HG03521 (cell line): ENCODE measurements at regions not wholly inside any gene's neighbourhood (a gene's known extent, or its start where the extent isn't known, plus 50 kb on each side); places are given as distances from the start of the nearest gene placed in this dataset.
"Not testable (repeated sequence)": the region's sequence is repeated elsewhere in the genome, so short reads cannot be mapped to it uniquely, and the experiment has no call there.

ENCODE experiments used
- ATAC-seq: cut with Tn5 transposase; IDR thresholded peaks from one replicate; pipeline ENCODE4 v1.9.1; 2021; ENCODE audit warnings: mild to moderate bottlenecking, moderate library complexity; ENCODE audit not compliant: unreplicated experiment

- ATAC-seq, result no peak
These were observed 73.9 kb downstream of the LSM3 start for GRCh38 chr3:14252321-14253021.

DNA sequence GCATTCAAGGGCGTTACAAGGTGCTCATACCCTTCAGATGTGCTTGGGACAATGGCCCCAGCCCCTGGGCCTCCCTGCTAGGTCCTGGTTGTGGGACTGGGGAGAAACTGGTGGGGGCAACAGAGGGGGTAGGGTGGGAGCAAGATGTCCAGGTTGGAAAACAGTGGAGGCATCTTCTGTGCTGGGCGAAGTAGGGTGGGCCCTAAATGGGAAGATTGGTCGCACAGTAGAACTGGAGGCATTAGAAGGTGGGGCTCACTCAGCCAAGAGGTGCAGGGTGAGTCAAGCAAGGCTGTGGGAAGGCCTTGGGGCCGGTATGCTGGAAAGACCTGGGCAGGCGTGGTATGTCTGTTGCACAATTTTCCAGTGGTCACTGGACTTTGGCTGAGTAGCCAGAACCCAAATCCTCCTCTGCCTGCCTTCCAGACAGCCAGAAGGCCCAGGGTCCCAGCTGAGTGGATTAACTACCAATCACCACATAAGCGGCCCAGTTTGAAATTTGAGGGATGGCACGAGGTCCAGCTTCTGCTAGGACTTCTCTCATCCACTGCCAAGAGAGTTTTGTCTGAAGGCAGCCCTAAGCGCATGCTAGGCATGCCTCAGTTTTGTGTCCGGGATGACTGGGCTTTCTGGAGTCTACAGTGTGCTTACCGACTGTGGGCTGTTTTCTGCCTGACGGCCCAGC lies 74.5 kb downstream of the LSM3 start:
- ATAC-seq, result no peak

GRCh38 chr3:14253707-14254382 lies 75.2 kb downstream of the LSM3 start:
- no peak for ATAC-seq

- ATAC-seq, result no peak
These were observed 76.4 kb downstream of the LSM3 start for GRCh38 chr3:14254812-14255702.

- ATAC-seq, result no peak
These were observed 77.4 kb downstream of the LSM3 start for GRCh38 chr3:14256046-14256445.

DNA sequence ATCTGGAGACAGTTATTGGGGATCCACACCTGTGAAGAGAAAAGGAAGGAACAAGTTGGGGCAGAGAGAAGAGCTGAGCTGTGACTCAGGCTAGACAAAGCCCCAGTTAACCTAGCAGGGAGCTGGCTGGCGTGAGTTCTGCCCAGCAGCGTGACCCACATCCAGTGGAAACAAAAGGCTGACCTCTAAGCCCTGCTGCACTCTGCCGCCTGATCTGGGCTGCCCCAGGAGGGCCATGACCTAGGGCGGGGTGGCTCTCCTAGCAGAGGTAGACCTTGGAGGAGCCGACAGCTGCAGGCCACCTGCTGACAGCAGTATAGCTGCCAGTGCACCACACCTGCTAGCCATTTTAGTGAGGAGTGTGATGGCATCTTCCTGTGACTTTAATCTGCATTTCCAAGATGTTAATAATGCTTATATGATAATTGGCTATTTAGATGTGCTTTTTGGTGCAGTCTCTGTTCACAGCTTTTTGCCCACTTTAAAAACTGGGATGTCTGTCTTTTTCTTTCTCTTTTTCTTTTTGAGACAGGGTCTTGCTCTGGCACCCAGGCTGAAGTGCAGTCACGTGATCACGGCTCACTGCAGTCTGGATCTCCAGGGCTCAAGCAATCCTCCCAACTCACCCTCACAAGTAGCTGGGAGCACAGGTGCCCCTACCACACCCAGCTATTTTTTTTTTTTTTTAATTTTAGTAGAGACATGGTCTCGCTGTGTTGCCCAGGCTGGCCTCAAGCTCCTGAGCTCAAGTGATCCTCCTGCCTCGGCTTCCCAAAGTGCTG lies 78.1 kb downstream of the LSM3 start:
- ATAC-seq, result no peak

GRCh38 chr3:14258906-14259904 lies 80.6 kb downstream of the LSM3 start:
- ATAC-seq, result no peak

GRCh38 chr3:14260463-14260862 lies 81.8 kb downstream of the LSM3 start:
- ATAC-seq, result no peak

- ATAC-seq, result no peak
These were observed 82.6 kb downstream of the LSM3 start for GRCh38 chr3:14261229-14261628.

- no peak for ATAC-seq
These were observed 83.6 kb downstream of the LSM3 start for GRCh38 chr3:14262212-14262611.

GRCh38 chr3:14262867-14263266 lies 84.2 kb downstream of the LSM3 start:
- no peak for ATAC-seq

DNA sequence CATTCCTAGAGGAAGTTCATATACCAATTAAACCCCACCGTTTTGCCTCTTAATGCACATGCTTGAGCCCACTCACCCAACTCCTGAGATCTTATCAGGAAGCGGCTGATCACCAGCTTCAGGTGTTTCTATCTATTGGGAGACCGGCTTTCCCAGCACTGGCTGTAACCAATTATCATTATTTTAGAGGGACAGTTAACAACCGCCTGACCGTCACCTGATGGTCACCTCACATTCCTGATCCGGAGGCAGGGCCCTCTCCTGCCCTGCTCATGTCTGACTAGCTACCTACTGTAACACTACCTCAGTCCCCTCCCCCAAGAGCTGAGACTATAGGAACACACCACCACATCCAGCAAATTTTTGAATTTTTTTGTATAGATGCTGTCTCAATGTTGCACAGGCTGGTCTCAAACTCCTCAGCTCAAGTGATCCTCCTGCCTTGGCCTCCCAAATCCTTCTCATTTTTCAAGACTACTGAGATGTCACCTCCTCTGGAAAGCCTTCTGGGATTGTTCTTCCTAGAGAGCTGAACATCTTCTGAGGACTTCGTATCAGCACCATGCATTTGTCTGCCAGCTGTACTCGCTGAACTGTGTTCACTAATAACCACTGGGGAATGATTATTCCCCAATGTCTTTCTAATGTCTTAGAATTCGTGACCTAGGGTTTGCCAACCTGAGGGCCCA lies 84.8 kb downstream of the LSM3 start:
- no peak for ATAC-seq

DNA sequence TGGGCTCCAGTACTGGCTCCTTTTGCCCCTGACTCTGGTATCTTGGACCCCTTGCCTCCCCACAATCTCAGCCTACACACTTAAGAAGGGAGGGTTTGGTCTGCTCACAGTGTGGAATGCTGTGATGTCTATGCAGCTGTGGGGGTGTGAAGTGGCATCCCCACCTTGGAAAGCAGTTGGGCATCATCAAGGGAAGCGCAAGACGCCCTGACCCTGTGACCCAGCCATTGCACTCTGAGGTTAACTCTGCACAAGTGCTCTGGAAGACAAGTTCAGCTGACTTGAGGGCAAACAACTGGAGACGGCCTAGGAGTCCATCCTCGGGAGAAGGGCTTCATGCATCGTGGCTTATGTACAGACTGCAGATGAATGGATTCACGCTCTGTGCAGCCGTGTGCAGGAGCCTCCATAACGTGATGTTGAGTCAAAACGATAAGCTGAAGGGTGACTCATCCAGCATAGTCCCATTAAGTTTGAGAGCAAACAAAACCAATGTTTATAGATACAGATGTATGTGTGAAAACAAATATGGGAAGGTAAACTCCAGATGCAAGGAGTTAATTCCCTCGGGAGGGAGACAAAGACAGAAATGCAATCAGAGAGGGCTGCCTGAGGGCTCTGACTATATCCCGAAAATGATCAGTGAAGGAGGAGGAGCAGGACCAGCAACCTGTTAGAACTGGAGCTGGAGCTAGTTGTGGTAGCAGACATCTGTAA lies 86.8 kb downstream of the LSM3 start:
- ATAC-seq, result no peak

DNA sequence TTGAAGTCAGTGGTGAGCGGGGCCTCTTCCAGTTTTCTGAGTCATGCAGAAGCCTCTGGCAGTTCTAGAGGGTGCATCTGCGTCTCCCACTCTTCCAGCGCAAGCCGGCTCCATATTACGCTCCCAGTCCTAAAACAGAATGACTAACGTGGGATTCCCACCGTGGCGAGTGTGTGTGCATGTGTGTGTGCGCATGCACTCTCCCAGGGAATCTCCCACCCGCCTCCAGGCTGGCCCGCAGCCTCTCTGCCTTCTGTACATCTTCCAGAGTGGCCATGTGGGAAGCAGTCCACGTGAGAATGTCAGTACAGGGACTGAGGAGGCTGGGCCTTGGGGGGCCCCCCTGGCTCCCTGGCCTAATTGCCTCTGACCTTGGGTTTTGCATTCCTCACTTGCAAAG lies 87.7 kb downstream of the LSM3 start:
- ATAC-seq, result no peak

DNA sequence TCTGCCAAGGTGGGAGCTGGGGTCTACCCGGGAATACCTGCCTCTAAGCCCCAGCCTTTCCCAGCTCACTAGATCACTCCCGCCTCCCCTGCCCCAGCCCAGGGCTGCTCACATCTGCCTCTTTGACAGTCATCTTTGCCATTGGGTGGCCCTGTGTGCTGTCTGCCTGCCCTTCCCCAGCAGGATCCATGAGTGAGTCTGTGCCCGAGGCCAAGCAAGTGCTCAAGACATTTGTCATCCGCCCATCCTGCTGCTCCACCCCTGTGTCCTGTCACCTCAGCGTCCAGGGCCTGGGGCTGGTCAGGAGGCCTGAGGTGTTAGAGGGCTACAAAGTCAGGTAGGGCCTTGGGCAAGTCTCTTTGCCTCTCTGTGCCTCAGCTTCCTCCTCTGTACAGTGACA lies 89.4 kb downstream of the LSM3 start:
- no peak for ATAC-seq

DNA sequence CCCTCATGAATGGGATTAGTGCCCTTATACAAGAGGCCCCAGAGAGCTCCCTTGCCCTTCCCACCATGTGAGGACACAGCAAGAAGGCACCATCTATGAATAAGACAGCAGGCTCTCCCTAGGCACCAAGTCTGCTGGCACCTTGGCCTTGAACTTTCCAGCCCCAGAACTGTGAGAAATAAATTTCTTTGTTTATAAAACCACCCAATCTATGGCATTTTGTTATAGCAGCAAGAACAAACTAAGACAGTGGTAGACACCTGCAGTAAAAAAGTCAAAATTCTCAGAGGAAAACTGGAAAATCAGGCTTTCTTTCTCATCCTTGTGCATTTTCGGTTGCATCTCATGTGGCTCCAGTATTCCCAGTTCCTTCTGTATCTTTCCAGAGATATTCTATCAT lies 90.3 kb downstream of the LSM3 start:
- no peak for ATAC-seq

GRCh38 chr3:14272041-14272958 lies 93.7 kb downstream of the LSM3 start:
- not testable (repeated sequence) for ATAC-seq
